Body of pancreas (tissue), 4 donors: ENCODE measurements at regions not wholly inside any gene's neighbourhood (a gene's known extent, or its start where the extent isn't known, plus 50 kb on each side); places are given as distances from the start of the nearest gene placed in this dataset.

ENCODE experiments used
- ATAC-seq: fragments of 150-250 bp; one replicate; pipeline ENCODE4 v1.9.1; 2016
- DNase-seq, 4 donors: peaks; one replicate each; pipeline ENCODE4 v3.0.0-alpha.2; 2019
- H3K27ac ChIP-seq, 4 donors: fragments of 200-600 bp; sonication (generic); 1 replicate in 3 of 4; 2 replicates in 1 of 4; pipeline versions ENCODE4 v1.5.1 to v1.6.1; 2016 to 2019; ENCODE audit warnings: mild to moderate bottlenecking in 1 of 4, mixed read lengths in 1 of 4, moderate library complexity in 1 of 4
- H3K27me3 ChIP-seq, 2 donors: fragments of 200-600 bp; sonication (generic); one replicate each; pipeline ENCODE4 v1.6.0; 2016; ENCODE audit warnings: mild to moderate bottlenecking in 1 of 2
- H3K36me3 ChIP-seq, 2 donors: fragments of 200-600 bp; sonication (generic); replicated peaks in 1 of 2; 2 replicates each; pipeline ENCODE4 v1.5.1; 2016; ENCODE audit warnings: low read depth in 2 of 2; ENCODE audit not compliant: insufficient read depth in 1 of 2
- H3K4me1 ChIP-seq: fragments of 200-600 bp; sonication (generic); one replicate; pipeline ENCODE4 v1.6.0; 2016
- H3K4me3 ChIP-seq, 2 donors: fragments of 200-600 bp; sonication (generic); 1 replicate in 1 of 2; 2 replicates in 1 of 2; pipeline ENCODE4 v1.5.1; 2016 to 2019
- H3K9me3 ChIP-seq, 3 donors: fragments of 200-600 bp; sonication (generic); 1 replicate in 2 of 3; 2 replicates in 1 of 3; pipeline ENCODE4 v1.5.1; 2016
- CTCF ChIP-seq, 7 experiments: fragments of 450-650 bp in 4 of 7; fragments of 200-600 bp in 3 of 7; sonication (generic) in 3 of 7; IDR thresholded peaks; one replicate each; pipeline ENCODE4 v1.5.1; 2016 to 2019; ENCODE audit warnings: antibody characterized with exemption in 7 of 7
- POLR2A ChIP-seq, 3 donors: fragments of 450-650 bp; IDR thresholded peaks; one replicate each; pipeline ENCODE4 v1.6.1; 2016; ENCODE audit warnings: antibody characterized with exemption in 3 of 3, mild to moderate bottlenecking in 2 of 3
- WGBS, 2 donors: methylation state at CpG; one replicate each; pipeline ENCODE4 v1.1.5; 2017; 5-methylcytosine and 5-hydroxymethylcytosine counted together
- intact Hi-C: fragments of 100-400 bp; cut with DNase I; formaldehyde crosslinking; loops from one replicate; pipeline ENCODE4 v1.15.1; 2023

GRCh38 chr3:180319461-180319860 is 282.5 kb upstream of the TTC14 start:
- WGBS, 2 donors, result 90 to 92% methylated on average over 2 of the region's 2 CpGs
- intact Hi-C loops, result no loop called here
- ATAC-seq, result no peak

DNA sequence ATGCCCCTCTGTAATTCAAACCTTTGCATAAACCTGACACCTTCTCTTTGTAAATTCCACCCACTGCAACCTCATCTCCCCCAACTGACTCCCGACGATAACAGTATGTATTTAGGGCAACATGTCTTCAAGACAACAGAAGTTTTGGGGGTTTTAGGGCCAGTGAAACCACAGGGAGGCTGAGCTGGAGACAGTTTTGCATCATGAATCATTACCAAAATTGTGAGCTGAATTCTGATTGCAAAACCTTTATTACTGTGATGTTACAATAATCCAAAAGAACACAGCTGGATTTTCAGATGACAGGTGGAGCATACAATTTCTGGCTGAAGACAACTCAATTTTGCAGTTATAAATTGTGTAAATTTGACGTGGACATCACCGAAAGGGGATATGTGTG is 281.3 kb upstream of the TTC14 start:
- intact Hi-C loops, result no loop called here
- Histone ChIP-seq H3K4me3 (no peak overlapping the region), H3K27me3 (no peaks in the 10 kb centered on the region), H3K9me3 (no peaks in the 10 kb centered on the region), H3K27ac (no peak overlapping the region), H3K36me3 (no peaks in the 10 kb centered on the region), H3K4me1 (peaks cover 9% of the 10 kb centered on the region)
- 89% methylated on average over 4 of the region's 4 CpGs for WGBS, 2 donors
- DNase-seq, result no peak
- TF ChIP-seq POLR2A (IDR thresholded peaks at IDR 0.05) (no peak), CTCF (IDR thresholded peaks at IDR 0.05) (no peak)
- no peak for ATAC-seq

More at GRCh38 chr3:180319461-180319860, 282.5 kb upstream of the TTC14 start:
- H3K9me3 ChIP-seq, result no peaks in the 10 kb centered on the region
- H3K4me1 ChIP-seq, result peaks cover 9% of the 10 kb centered on the region
- no peak overlapping the region for H3K27ac ChIP-seq
- TF ChIP-seq CTCF (IDR thresholded peaks at IDR 0.05), result no peak
- TF ChIP-seq POLR2A (IDR thresholded peaks at IDR 0.05), result no peak
- H3K27me3 ChIP-seq, result no peaks in the 10 kb centered on the region
- no peak for DNase-seq
- H3K4me3 ChIP-seq, result no peak overlapping the region
- no peaks in the 10 kb centered on the region for H3K36me3 ChIP-seq

- Histone ChIP-seq H3K9me3 (no peaks in the 10 kb centered on the region), H3K4me1 (peaks cover 9% of the 10 kb centered on the region), H3K27ac (no peak overlapping the region), H3K27me3 (no peaks in the 10 kb centered on the region), H3K4me3 (no peak overlapping the region), H3K36me3 (no peaks in the 10 kb centered on the region)
- no peak for DNase-seq
- TF ChIP-seq CTCF (IDR thresholded peaks at IDR 0.05), result no peak
- TF ChIP-seq POLR2A (IDR thresholded peaks at IDR 0.05), result no peak
- no peak for ATAC-seq
- intact Hi-C loops, result no loop called here
Measured at GRCh38 chr3:180321534-180321933, 280.4 kb upstream of the TTC14 start.

DNA sequence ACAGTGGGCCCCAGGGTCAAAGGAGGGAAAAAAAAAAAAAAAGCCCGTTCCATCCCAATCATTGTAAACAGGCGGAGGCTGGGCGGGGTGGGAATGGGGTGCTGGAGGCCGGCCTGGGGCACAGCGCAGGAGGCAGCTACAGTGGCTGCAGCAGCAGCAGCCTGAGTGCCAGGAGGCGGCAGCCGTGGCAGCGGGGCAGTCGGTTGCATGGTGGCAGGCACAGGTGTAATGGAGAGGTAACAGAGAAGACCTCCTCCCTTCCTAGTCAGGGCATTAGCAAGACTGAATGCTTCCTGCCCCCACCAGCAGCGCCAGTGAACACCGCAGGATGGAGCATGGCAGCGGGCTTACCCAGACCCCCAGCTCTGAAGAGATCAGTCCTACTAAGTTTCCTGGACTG is 279.1 kb upstream of the TTC14 start:
- TF ChIP-seq POLR2A (IDR thresholded peaks at IDR 0.05) (no peak), CTCF (IDR thresholded peaks at IDR 0.05) (no peak)
- H3K27ac ChIP-seq, result no peak overlapping the region
- no peak for ATAC-seq
- no peaks in the 10 kb centered on the region for H3K4me1 ChIP-seq
- intact Hi-C loops, result no loop called here
- no peak overlapping the region for H3K4me3 ChIP-seq
- H3K27me3 ChIP-seq, result no peaks in the 10 kb centered on the region
- DNase-seq, result no peak
- H3K36me3 ChIP-seq, result no peaks in the 10 kb centered on the region
- WGBS, 2 donors, result 92 to 96% methylated on average over 12 of the region's 12 CpGs
- no peaks in the 10 kb centered on the region for H3K9me3 ChIP-seq

GRCh38 chr3:180324791-180325190 is 277.2 kb upstream of the TTC14 start:
- DNase-seq (no peak), ATAC-seq (no peak)
- intact Hi-C loops, result no loop called here
- H3K27me3 ChIP-seq, result no peaks in the 10 kb centered on the region
- H3K36me3 ChIP-seq, result no peaks in the 10 kb centered on the region
- TF ChIP-seq POLR2A (IDR thresholded peaks at IDR 0.05), result no peak
- TF ChIP-seq CTCF (IDR thresholded peaks at IDR 0.05), result no peak
- H3K27ac ChIP-seq, result no peak overlapping the region
- H3K4me1 ChIP-seq, result no peaks in the 10 kb centered on the region
- 94 to 96% methylated on average over 19 of the region's 19 CpGs for WGBS, 2 donors
- H3K9me3 ChIP-seq, result no peaks in the 10 kb centered on the region
- no peak overlapping the region for H3K4me3 ChIP-seq
